Fibroblast of villous mesenchyme (primary cell): ENCODE measurements at regions not wholly inside any gene's neighbourhood (a gene's known extent, or its start where the extent isn't known, plus 50 kb on each side); places are given as distances from the start of the nearest gene placed in this dataset.

Source experiments
- DNase-seq: peaks from one replicate; pipeline ENCODE4 v3.0.0-alpha.2; 2010; ENCODE audit warnings: low read depth
- H3K4me3 ChIP-seq: 2 replicates; pipeline ENCODE4 v1.5.1; 2011; ENCODE audit warnings: low read depth, mild to moderate bottlenecking, low read length
- TF ChIP-seq, protein P1 (sequence below): IDR thresholded peaks from 2 replicates; pipeline ENCODE4 v1.5.1; 2012; ENCODE audit warnings: low read depth, mild to moderate bottlenecking, low read length; ENCODE audit not compliant: insufficient read depth

DNA sequence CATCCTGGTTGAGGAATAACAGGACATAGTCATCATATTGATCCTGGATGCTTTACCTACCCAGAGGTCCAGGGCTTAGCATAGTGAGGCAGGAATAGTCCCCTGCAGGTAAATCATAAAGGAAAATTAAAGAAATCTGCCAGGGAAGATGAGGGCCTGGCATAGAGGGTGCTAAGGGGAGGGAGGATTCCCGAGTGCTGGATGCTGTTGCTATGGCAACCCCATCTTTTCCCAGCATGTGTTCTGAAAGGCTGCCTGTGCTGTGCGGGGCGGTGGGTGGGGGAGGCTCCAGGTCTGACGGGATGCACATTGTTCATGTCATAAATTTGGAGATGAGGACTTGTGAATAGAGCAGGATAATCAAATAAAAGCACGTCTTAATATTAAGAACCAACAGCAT lies 212.6 kb upstream of the PCSK2 start:
- no peak overlapping the region for H3K4me3 ChIP-seq
- TF ChIP-seq, protein P1, sequence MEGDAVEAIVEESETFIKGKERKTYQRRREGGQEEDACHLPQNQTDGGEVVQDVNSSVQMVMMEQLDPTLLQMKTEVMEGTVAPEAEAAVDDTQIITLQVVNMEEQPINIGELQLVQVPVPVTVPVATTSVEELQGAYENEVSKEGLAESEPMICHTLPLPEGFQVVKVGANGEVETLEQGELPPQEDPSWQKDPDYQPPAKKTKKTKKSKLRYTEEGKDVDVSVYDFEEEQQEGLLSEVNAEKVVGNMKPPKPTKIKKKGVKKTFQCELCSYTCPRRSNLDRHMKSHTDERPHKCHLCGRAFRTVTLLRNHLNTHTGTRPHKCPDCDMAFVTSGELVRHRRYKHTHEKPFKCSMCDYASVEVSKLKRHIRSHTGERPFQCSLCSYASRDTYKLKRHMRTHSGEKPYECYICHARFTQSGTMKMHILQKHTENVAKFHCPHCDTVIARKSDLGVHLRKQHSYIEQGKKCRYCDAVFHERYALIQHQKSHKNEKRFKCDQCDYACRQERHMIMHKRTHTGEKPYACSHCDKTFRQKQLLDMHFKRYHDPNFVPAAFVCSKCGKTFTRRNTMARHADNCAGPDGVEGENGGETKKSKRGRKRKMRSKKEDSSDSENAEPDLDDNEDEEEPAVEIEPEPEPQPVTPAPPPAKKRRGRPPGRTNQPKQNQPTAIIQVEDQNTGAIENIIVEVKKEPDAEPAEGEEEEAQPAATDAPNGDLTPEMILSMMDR: no peak
- DNase-seq: no peak

DNA sequence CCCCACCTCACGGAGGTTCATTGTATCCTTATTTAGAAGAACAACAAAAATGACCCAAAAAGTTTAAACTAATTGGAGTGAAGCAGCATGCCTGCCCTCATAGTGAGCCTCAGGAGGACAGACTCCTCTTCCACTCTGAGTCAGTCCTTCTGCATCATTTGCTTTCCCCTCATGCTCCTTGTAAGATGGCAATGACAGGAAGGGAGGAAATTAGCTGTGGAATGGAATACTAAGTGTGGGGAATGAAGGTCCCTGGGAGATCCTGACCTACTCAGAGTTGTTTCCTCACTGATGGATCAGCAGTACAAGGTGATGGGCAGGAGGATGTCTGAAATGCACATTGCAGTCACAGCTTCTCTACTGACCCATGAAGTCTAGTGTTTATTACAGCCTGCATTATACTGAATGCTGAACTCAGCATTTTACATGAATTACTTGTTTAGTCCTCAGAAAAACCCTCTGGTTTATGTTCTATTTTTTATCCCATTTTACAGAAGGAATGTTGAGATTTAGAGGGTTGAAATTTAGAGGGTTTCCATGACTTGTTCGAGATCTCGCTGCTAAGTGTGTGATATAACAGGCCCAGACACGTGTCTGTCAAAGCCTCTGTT lies 212.0 kb upstream of the PCSK2 start:
- TF ChIP-seq, protein P1: no peak
- DNase-seq: no peak
- H3K4me3 ChIP-seq: no peak overlapping the region

DNA sequence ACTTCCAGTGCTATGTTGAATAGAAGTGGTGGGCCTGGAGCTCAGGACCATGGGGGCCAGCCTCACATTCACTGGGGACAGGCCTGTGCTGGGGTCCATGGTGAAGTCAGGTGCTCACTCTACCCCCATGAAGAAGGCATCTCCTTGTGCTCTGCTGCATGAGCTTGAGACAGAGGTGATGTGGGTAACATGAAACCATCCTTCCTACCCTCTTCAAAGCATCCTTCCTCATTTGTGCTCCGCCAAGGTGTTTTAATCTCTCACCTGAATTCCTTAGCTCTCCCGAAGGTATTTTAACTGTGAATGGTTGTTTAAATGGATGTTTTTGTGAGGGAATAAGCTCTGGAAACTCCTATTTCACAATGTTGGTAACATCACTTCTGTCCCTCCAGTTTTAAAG lies 209.6 kb upstream of the PCSK2 start:
- TF ChIP-seq, protein P1: no peak
- no peak overlapping the region for H3K4me3 ChIP-seq
- DNase-seq: no peak

DNA sequence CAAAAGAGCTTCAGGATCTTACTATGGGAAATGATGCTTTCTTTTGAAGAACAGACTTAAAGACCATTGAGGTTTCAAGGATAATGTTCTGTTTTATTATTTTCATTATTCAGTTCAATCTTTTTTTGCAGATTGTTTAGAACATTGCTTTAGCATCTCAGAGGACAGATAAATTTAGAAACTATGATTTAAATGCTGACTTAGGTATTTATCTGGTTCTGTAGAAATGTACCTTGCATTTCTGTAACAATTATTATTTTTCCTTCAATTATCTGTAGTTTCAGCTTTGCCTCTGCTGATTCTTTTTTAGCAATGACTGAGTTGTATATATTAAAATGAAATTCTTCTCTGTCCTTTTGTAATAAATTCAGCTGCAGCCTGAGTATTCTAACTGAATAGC lies 205.4 kb upstream of the PCSK2 start:
- H3K4me3 ChIP-seq: no peak overlapping the region
- DNase-seq: no peak
- TF ChIP-seq, protein P1: no peak

DNA sequence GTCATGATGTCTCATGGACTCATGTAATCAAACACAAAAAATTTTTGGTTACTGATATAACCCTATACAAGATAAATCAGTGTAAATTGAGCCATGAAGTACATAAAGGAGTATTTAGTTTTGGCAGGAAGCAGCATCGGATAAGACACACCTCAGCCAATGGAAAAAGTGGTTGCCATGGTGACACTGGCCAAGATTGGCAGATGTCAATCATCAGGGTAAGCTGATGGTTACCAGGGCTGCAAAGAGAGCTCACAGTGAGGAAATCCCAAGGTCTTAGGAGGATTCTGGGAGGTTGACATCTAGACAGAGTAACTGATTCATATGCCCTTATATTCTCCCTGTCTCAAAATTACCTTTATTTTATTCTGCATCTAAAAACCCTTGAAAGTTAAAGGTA lies 203.8 kb upstream of the PCSK2 start:
- no peak overlapping the region for H3K4me3 ChIP-seq
- DNase-seq: no peak
- TF ChIP-seq, protein P1: no peak

DNA sequence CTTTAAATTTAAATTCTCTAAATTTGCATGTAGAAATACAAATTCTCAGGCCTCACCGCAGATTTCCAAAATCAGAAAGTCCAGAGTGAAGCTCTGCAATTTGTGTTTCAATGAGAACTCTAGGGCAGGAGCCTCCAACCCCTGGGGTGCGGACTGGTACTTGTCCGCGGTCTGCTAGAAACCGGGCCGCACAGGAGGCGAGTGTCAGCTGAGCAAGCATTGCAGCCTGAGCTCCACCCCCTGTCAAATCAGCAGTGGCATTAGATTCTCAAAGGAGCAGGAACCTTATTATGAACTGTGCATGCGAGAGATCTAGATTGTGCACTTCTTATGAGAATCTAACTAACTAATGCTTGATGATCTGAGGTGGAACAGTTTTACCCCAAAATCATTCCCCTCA lies 203.0 kb upstream of the PCSK2 start:
- no peak overlapping the region for H3K4me3 ChIP-seq
- TF ChIP-seq, protein P1: no peak
- no peak for DNase-seq

DNA sequence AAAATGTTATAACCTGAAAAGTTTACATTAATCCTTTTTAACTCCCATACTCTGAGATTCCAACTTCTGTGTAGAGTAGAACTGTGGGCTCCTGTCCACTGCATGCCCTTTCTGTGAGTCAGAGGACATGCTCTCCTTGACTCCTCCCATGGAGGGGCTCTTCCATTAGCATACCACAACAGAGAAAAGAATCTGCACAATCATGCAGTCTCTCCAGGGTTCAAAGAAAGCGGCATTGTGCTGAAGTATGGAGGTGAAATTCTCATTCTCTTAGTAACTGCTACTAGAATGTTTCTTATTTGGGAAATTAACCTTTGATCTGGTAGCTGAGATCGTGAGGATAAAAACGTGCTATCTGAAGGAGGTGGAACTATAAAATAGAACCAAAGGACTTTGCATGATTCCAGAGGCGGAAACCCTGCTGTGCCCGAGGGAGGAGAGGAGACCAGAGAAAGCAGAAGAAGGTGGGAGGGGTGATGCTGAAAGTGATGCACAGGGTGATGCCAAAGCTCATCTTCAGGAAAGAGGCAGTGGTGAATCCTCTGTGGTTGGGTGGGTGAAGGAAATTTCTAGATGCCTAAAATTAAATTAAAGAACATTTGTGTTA lies 202.2 kb upstream of the PCSK2 start:
- no peak for DNase-seq
- TF ChIP-seq, protein P1: no peak
- H3K4me3 ChIP-seq: no peak overlapping the region
